HCEC 1CT (cell line): ENCODE measurements at regions not wholly inside any gene's neighbourhood (a gene's known extent, or its start where the extent isn't known, plus 50 kb on each side); places are given as distances from the start of the nearest gene placed in this dataset.
A peak's percentile ranks its signal among the peaks of the same experiment; 100 is the strongest.
"Not testable (repeated sequence)": the region's sequence is repeated elsewhere in the genome, so short reads cannot be mapped to it uniquely, and the experiment has no call there.

Source experiments
- DNase-seq: peaks from one replicate; pipeline ENCODE4 v3.0.0-alpha.2; 2017

DNA sequence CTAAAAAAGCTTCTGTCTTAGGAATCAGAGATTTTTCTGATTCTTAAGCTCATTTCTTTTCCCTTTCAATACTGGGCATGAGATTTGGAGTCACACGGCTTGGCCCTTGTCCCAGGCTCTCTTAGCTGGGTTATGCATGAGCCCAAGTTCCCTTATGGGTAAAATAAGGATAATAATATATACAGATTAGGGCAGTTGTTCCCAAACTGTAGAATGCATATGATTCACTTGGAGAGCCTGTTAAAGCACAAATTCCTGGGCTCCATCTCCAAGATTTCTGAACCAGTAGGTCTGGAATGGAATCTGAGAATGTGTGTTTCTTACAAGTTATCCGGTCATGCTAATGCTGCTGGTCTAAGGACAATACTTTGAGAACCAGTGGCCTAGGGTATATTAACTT, 154.0 kb downstream of the REEP3 start:
- no peak for DNase-seq

DNA sequence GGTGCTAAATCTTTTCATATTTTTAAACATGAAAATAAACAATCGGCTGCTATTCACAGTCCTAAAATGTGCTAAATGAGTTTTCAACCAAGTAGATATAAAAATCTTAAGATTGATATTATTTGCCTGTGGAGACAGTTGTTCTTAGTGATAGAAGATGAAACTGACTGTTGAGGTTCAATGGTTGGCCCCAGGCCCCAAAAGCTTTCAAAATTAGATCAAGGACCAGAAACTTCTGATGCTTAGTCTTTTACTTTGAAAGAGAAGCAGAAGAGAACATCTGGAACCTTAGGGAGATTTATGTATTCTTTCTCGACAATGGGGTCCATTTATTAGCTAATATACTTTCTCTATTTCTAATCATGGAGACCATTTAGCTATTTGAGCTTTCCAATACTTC, 155.8 kb downstream of the REEP3 start:
- no peak for DNase-seq

DNA sequence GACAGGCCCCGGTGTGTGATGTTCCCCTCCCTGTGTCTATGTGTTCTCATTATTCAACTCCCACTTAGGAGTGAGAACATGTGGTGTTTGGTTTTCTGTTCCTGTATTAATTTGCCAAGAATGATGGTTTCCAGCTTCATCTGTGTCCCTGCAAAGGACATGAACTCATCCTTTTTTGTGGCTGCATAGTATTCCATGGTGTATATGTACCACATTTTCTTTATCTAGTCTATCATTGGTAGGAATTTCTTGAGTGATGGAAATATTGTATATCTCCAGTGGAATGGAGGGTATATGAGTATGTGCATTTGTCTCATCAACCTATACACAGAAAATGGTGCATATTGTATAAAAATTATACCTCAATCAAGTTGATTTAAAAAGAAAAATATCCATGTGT, 159.3 kb downstream of the REEP3 start:
- not testable (repeated sequence) for DNase-seq

DNA sequence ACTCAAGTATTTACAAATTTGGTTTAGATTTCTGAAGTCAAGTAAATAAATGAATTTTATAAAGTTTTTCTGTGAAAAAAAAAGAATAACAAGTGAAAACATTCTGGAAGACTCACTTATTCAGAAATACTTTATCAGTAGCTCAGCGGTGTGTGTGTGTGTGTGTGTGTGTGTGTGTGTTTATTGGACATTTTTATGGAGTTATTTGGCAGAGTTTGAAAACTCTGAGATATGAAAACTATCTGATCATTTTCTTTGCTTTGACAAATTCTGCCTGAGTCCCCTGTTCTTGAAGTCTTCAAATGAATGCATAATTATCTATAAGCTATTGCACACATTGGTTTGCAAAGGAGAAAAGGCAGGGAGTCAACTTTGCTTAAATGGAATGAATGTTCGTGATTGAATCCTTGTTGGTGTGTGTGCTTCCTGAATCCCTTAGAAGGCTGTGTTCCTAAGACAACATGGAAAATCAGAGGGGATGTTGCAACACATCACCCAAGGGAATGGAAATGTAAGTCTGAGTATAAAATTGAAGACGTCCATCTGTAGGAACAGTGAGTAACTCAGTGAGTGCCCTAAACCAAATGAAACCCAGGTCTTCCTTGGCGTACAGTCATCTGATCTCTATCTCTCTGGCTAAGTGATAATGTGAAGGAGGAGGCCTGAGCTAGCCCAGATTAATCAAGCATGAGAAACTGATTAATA, 160.9 kb downstream of the REEP3 start:
- DNase-seq = peak; percentile 95

DNA sequence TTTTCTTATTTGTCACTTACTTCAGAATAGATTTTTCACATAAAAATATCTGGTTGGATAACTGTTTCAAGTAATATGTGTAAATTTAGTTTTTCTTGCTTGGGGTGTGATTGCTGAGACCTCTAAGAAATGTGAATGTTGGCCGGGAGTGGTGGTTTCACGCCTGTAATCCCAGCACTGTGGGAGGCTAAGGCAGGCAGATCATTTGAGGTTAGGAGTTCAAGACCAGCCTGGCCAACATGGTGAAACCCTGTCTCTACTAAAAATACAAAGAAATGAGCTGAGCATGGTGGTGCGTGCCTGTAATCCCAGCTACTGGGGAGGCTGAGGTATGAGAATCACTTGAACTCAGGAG, 161.5 kb downstream of the REEP3 start:
- DNase-seq = not testable (repeated sequence)

DNA sequence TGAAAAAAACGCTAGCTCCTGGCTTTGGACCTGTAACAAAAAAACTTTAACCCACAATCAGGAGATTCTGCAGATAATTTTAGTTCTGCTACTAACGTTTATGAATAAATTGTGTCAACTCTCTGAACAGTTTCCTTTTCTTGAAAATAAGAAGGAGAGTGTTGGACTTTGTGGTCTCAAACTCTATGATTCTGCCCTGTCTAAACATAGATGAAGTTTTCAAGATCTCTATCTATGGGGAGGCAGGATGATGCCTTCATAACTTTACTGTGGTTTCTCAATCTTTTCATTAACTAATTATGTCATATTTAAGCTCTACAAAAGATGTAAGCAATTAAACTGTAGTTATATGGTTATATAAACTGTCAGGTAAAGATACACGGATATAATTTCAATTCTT, 162.0 kb downstream of the REEP3 start:
- DNase-seq = no peak

DNA sequence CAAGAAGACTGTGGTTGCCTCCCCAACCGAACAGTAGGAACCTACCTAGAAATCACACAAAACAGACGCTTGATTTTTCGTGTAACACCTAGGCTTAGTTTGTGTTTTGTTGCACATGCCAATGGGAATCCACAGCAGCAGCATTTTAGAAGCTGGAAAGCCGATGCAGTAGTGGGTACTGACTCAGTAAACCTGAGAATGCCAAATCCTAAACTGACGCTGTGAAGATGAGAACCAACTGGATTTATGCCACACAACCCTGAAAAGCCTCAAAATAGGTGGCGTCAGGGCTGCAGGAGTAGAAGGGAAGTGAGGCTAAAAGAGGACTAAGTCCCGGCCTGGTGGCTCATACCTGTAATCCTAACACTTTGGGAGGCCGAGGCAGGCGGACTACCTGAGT, 162.5 kb downstream of the REEP3 start:
- DNase-seq = no peak

DNA sequence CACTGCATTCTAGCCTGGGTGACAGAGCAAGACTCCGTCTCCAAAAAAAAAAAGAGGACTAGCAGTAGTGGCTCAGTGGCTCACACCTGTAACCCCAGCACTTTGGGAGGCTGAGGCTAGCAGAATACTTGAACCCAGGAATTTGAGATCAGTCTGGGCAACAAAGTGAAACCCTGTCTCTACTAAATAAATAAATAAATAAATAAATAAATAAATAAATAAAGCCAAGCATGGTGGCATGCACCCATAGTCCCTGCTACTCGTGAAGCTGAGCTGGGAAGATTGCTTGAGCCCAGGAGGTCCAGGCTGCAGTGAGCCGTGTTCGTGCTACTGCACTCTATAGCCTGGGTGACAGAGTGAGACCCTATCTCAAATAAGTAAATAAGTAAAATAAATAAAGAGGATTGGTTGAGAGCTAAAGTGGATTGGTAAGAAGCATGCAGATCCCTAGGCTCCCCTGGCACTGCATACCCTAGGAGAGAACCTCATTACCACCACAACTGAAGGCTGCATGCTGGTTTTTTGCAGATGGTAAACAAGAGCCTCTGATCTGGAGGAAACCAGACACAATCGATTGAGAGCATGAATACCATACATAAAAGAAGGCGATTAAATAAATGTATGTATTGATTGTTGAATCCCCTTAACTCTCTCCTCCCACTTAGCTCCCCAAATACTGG, 163.2 kb downstream of the REEP3 start:
- no peak for DNase-seq

DNA sequence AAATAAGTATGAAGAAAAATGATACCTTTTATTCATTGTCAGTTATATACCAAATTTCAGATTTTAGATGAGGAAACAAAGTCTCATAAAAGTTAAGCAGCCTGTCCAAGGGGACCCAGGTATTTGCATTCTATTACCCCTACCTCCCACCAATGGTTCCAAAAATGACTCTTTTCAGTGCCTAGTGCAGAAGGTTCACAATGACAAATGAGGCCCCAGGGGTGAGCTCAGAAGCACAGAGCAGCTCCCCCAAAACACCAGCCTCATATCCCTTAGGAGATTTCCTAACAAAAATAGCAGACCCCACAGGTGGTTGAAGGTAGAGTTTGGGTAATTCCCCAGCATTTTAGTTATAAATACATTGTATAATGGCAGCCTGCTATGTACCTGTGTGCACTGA, 168.6 kb downstream of the REEP3 start:
- no peak for DNase-seq

DNA sequence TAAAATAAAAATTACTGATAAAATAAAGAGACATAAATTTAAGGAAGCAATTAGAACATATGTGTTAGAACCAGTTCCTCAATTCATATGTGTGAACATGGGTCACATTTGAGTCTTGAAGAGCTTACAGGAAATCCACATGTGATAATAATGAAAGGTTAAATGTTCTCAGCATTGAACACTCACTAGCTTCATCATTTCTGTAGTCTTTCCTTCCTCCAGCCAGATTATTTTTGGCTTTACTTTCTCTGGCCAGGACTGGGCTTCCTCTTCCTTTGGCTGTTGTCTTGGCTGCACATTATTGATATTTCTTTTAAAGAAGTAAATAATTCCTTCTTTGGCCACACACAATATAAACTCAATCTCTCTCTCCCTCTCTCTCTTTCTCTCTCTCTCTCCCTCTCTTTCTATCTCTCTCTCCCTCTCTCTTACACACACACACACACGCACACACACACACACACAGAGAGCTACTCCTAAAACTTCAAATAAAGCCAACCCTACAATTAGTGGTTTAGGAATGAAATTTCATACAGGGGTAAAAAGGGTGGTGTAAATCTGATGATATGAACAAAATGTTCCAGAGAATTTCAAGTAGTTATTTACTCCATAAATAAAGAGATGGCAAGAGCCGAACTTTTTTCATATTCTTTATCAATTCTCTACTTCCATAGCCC, 171.2 kb downstream of the REEP3 start:
- DNase-seq = no peak

DNA sequence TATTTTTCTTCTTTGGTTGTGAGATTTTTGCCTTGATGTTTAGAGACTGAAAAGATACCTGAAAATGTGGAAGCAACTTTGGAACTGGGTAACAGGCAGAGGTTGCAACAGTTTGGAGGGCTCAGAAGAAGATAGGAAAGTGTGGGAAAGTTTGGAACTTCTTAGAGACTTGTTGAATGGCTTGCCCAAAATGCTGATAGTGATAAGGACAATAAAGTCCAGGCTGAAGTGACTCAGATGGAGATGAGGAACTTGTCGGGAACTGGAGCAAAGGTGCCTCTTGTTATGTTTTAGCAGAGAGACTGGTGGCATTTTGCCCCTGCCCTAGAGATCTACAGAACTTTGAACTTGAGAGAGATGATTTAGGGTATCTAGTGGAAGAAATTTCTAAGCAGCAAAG, 171.8 kb downstream of the REEP3 start:
- DNase-seq = not testable (repeated sequence)

DNA sequence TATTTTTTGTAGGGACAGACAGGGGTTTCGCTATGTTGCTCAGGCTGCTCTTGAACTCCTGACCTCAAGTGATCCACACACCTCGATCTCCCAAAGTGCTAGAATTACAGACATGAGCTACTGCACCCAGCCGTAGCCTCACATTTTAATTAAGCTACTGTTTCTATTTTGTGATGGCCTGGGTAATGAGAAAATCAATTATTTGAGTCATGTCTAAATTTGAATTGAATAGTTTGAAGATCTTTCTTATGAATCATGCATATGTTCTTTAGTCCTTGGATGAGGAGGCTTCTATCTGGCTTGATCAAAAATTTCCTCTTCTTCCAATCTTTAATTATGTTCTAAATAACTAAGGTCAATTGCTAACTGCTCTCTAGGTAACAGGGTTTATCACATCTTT, 175.0 kb downstream of the REEP3 start:
- DNase-seq = peak; percentile 35

DNA sequence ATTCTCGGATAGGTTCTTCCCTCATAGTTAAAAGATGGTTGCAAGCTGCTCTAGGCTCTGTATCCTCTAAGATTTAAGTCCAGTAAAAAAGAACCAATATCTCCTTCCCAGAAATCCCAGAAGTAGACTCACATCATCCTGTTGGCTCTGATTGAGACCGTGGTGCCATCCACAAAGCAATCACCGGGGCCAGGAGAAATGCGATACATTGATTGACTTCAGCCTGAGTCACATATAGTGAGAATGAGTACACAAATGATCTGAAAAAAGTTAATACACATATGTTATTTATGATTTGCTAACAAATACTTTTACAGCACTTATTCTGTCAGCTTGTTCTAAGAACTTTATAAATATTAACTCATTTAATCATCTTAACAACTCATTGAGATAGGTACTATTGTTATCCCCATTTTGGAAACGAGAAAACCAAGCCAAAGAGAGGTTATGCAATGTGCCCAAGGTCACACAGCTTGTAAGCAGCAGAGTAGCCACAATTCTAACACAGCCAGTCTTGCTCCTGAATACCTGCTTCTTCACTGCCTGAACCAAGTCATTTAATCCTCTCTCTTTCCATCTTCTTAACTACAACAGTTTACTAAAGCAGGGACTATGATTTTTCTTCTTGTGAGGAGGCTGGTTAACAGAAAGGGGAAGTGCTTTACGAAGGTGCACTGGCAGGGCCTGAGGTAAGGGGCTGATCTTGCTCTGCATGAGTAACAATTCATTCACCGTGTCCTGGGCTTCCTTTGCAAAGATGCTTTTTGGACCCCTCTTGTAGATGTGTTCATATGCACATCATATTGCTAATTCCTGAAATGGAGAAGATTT, 177.0 kb downstream of the REEP3 start:
- DNase-seq = peak; percentile 42

DNA sequence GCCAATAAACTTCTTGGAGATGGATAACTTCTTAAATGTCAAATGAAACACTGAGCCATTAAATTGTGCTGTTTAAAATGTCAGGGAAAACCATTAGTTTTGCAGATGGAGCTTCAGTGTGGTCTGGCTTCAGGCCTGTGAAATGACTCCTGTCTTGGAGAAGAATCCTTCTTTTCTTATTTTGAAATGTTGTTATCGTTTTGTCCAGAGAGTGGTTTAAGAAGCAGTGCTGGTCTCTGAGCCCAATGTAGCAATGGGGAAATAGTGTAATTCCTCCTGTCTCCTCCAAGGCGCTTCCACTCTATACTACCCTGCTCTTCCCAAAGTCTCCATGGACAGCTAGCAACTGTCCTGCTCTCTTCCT, 177.6 kb downstream of the REEP3 start:
- no peak for DNase-seq

DNA sequence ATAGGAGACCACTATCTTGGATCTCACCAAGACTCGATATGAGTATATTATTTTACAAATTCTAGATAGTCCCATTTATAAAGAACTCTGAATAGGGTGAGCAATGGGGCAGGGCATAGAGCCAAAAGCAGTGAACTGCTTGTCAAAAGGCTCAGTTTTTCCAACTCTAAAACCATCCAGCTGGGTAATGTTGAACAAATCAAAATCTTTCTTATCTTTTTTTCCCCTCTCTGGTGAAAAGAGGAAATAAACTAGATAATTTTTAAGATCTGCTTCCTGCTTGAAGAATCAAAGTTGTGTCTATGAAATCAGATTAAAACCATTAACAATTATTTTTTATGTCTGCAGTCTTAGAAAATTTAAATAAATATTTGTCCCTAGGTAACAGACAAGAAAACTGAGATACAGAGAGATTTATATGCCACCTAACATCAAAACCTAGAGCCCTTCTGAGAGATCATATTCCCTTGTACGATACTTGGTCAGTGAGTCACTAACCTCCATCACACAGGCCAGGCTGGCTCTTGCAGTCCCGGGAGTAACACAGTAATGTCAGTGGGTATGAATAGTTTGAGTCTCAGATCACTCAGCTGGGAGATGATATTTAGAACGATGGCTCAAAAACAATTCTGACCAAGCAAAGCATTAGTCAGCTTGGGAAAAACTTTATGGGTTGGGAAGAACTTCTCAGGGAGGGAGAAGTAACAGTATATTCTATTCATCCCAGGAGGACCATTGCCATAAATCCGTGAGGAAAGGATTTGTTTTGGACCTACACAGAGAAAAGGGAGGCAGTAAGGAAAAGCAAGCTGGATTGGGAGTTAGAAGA, 178.8 kb downstream of the REEP3 start:
- peak; percentile 99 for DNase-seq

DNA sequence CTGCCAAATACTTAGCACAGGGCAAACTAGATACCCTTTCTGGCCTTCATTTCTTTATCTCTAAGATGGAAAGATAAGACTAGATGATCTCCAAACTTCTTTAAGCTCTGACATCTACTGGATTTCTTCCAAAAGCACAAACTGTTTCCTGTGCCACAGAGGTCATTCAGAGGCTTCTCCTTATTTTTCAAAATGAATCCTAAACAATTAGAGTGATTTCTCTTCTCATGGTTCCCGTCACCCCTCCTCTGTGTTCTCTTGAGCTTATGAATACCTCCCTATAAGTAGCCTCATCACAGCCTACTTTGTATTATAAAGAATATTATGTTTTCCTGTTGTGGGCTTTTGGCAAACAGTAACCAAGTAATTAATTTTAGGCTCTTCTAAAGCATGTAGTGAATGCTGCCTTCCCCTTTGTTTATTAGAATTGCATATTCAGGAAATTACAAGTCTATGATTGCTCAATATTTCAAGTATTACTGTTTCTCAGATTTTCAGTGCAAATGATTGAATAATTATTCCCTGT, 179.5 kb downstream of the REEP3 start:
- DNase-seq = peak; percentile 79

DNA sequence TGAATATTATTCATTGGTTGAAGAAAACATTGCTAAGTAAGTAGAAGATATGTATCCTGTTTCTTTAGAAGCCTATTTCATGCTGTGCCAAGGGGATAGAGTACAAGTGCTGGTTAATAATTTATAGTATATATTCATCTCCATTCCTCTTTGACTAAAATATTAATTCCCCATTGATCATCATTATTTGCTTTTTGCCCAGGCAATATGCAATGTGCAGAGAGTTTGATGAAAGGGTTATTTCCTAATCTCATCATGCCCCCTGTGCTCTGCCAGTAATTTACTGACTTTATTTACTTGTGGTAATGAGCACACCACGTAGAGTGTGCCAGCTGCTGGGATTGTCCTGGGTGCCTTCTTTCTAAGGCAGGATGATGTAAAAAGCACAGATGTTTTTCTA, 180.9 kb downstream of the REEP3 start:
- DNase-seq = no peak

DNA sequence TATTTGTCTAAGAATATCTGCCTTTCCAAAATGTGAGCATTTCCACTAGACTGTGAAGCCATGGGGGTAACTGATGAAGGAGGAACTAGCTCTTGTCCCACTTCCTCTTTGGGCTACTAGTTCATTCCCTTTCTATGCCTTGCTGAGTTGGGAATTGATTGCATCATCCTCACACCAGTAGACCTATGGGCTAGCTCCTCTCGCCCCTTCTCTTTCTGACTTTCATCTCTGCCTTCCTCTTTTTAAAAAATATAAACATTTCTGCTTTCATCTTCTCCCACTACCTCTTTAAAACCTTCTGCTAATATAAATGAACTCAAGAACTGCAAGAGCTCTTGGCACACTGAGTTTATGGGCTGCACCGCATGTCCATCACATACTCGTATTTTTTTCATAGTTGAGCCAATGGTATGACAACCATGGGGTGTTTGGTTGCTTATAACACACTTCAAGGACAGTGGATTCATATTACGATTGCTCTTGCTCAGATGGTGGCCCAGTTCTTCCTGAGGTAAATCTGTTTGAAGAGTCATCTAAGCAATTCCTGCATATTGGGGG, 182.0 kb downstream of the REEP3 start:
- DNase-seq = peak; percentile 41

DNA sequence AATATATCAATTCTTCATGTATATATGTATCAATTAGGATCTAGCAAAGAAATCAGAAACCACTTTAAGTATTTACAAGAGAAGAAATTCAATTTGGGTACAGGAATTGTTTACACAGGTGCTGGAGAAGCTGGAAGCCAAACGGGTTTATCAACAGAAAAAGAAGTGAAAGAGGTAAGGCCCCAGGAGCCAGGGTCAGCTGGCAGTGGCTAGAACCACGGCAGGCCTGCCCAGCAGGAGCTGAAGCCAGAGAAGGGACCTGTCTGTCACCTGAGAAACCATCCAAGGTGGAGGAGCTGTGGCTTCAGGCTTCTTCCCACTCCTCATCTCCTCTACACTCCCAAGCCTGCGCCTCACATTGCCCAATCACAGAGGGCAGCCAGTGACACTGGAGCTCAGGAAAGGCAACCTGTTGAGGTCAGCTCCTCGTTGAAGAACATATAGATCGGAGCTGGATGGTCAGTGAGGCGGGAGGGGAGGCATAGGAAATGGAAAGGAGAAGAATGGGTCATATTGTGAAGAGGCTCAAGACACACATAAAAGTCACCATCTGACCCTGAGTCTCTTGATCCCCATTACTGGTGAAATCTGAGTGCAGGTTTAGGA, 182.6 kb downstream of the REEP3 start:
- DNase-seq = no peak

DNA sequence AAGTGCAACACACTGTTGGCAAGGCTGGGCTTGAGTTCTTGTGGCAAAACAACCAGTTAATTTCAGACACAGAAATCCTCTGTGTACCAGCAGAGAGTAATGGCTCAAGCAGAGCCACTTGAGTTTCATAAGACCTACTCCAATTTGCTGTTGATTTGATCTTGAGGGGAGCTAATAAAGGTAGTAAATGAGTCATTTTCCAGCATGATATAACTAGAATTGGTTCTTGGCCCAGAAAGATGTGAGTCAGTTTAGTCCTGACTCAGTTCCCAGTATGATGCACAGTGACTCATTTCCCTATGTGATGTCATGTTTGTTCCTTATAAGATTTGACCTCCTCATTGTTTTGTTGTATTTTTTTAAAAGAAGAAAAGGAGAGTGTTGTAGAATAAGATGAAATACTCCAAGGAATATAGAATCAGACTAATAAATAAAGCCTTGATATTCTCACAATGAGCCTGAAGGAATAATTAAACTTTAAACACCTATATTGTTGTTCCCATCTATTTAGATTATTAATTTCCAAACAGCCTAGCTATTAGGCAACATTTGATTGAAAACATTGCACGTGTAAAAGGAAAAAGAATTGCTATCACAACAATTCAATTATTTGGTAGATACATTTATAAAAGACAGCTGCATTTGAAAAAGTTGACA, 186.2 kb downstream of the REEP3 start:
- peak; percentile 100 for DNase-seq

DNA sequence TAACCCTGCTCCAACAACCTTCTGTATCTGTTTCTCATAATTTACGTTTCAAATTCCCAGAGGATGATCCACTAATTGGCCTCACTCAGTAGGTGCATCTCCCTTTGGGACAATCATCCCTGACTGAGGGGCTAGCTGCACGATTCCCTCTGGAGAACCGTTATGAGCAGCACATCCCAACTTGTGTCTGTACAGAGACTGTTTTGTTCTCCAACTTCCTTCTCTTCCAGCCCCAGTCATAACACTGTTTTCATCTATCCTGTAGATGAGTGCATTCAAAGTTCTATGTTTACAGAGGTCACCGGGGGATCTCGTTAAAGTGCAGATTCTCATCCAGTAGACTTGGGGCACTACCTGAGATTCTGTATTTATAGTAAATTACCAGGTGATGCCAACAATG, 187.2 kb downstream of the REEP3 start:
- no peak for DNase-seq
